HL-60 (cell line): ENCODE measurements at regions not wholly inside any gene's neighbourhood (a gene's known extent, or its start where the extent isn't known, plus 50 kb on each side); places are given as distances from the start of the nearest gene placed in this dataset.

Experiments
- DNase-seq, 2 experiments: peaks; one replicate each; pipeline ENCODE4 v3.0.0-alpha.2; 2010 to 2020; ENCODE audit warnings: low read depth in 1 of 2, low spot score in 1 of 2
- H3K27ac ChIP-seq: fragments of 250-450 bp; sonication (Bioruptor Pico); replicated peaks from 2 replicates; pipeline ENCODE4 v1.5.1; 2020; ENCODE audit warnings: mild to moderate bottlenecking, moderate library complexity
- H3K27me3 ChIP-seq: fragments of 250-450 bp; sonication (Bioruptor Pico); 2 replicates; pipeline ENCODE4 v1.5.1; 2021; ENCODE audit warnings: mild to moderate bottlenecking, moderate library complexity; ENCODE audit not compliant: insufficient read depth, poor library complexity, severe bottlenecking
- H3K4me3 ChIP-seq: replicated peaks from 2 replicates; pipeline ENCODE4 v1.5.1; 2011; ENCODE audit warnings: mild to moderate bottlenecking, control low read depth, low read length; ENCODE audit not compliant: insufficient read depth
- CTCF ChIP-seq: IDR thresholded peaks from one replicate; pipeline ENCODE4 v1.5.1; 2011; ENCODE audit warnings: low read length, control low read depth, inconsistent platforms; ENCODE audit not compliant: insufficient read depth
- GABPA ChIP-seq: IDR thresholded peaks from 2 replicates; pipeline ENCODE4 v1.6.1; 2012; ENCODE audit warnings: low read depth
- POLR2AphosphoS5 ChIP-seq: IDR thresholded peaks from 2 replicates; pipeline ENCODE4 v1.6.1; 2012; ENCODE audit warnings: low read depth
- REST ChIP-seq: IDR thresholded peaks from 2 replicates; pipeline ENCODE4 v1.6.1; 2012; ENCODE audit warnings: low read depth; ENCODE audit not compliant: insufficient replicate concordance
- SPI1 ChIP-seq: IDR thresholded peaks from 2 replicates; pipeline ENCODE4 v1.6.1; 2012; ENCODE audit warnings: low read depth, mild to moderate bottlenecking, borderline replicate concordance

- no peak for TF ChIP-seq GABPA
- TF ChIP-seq POLR2AphosphoS5: no peak
- TF ChIP-seq REST: no peak
- TF ChIP-seq SPI1: no peak
- no peak for TF ChIP-seq CTCF
- DNase-seq: no peak
- Histone ChIP-seq H3K27ac (peak overlapping the region; percentile 98), H3K27me3 (no peaks in the 10 kb centered on the region), H3K4me3 (no peak overlapping the region)
Measured at GRCh38 chr22:46068181-46068592, 82.1 kb upstream of the PPARA start.

- Histone ChIP-seq H3K27me3 (no peaks in the 10 kb centered on the region), H3K27ac (peak overlapping the region; percentile 98), H3K4me3 (peak overlapping the region; percentile 56)
- peak in 1 of 2 experiments; percentile 42 for DNase-seq
- TF ChIP-seq POLR2AphosphoS5 (peak; percentile 13; the same call in 1 of the 2 replicates), GABPA (no peak), REST (no peak)
Measured at GRCh38 chr22:46068593-46069491, 81.5 kb upstream of the PPARA start.

GRCh38 chr22:46069521-46070214, 80.7 kb upstream of the PPARA start:
- TF ChIP-seq SPI1 (no peak), POLR2AphosphoS5 (peak; percentile 87; the same call in 1 of the 2 replicates), GABPA (no peak), CTCF (no peak), REST (peak; percentile 38)
- H3K27ac ChIP-seq: peak overlapping the region; percentile 98
- peak in 1 of 2 experiments; percentile 90 for DNase-seq
- peak overlapping the region; percentile 56 for H3K4me3 ChIP-seq
- no peaks in the 10 kb centered on the region for H3K27me3 ChIP-seq
